Panc1 (cell line): ENCODE measurements at regions not wholly inside any gene's neighbourhood (a gene's known extent, or its start where the extent isn't known, plus 50 kb on each side); places are given as distances from the start of the nearest gene placed in this dataset.

Source experiments
- ATAC-seq: fragments of 200-7000 bp; cut with Tn5 transposase; 2 replicates; pipeline ENCODE4 v1.9.1; 2020; ENCODE audit warnings: mild to moderate bottlenecking, moderate library complexity
- BruUV-seq: library from RNA; stranded (reverse); fragments of 400-500 nt; replicated peaks from 2 replicates; lab custom pipeline; 2021; lab: Mats Ljungman, UMichigan
- CTCF ChIA-PET: fragments of 300-600 bp; sonication (Branson Sonifier 250); formaldehyde crosslinking; loops from one replicate; lab custom pipeline; 2022; ENCODE audit warnings: antibody characterized with exemption; lab: Charles Lee
- POLR2A ChIA-PET: fragments of 300-600 bp; sonication (Branson Sonifier 250); formaldehyde crosslinking; loops from one replicate; lab custom pipeline; 2022; ENCODE audit warnings: antibody characterized with exemption; lab: Charles Lee
- DNase-seq: peaks from one replicate; pipeline ENCODE4 v3.0.0-alpha.2; 2010; ENCODE audit warnings: low read depth, low spot score
- H3K27ac ChIP-seq: 2 replicates; pipeline ENCODE4 v1.5.1; 2011; ENCODE audit warnings: mild to moderate bottlenecking, low read length, inconsistent platforms
- H3K27me3 ChIP-seq: fragments of 200-500 bp; sonication (Bioruptor generic); 2 replicates; pipeline ENCODE4 v1.6.0; 2014; ENCODE audit warnings: low read length, inconsistent platforms; ENCODE audit not compliant: control insufficient read depth, insufficient read depth
- H3K36me3 ChIP-seq: fragments of 200-500 bp; sonication (Bioruptor generic); 2 replicates; pipeline ENCODE4 v1.5.1; 2014; ENCODE audit warnings: inconsistent platforms, mild to moderate bottlenecking, low read length, moderate library complexity; ENCODE audit not compliant: control insufficient read depth, insufficient read depth
- H3K4me1 ChIP-seq: 2 replicates; pipeline ENCODE4 v1.5.1; 2011; ENCODE audit warnings: inconsistent platforms, mild to moderate bottlenecking, low read length, moderate library complexity; ENCODE audit not compliant: control insufficient read depth, insufficient read depth
- H3K4me3 ChIP-seq, 2 experiments: 2 replicates each; pipeline ENCODE4 v1.5.1; 2011 to 2012; ENCODE audit warnings: low read depth in 2 of 2, low read length in 2 of 2, mild to moderate bottlenecking in 2 of 2, inconsistent platforms in 1 of 2, moderate library complexity in 1 of 2
- H3K9me3 ChIP-seq: fragments of 200-500 bp; sonication (Bioruptor generic); 2 replicates; pipeline ENCODE4 v1.5.1; 2014; ENCODE audit warnings: low read depth, mild to moderate bottlenecking, inconsistent platforms, low read length, moderate library complexity; ENCODE audit not compliant: control insufficient read depth, insufficient read depth
- POLR2AphosphoS5 ChIP-seq: IDR thresholded peaks from 2 replicates; pipeline ENCODE4 v1.6.1; 2012; ENCODE audit warnings: mild to moderate bottlenecking, low read depth, low read length, moderate library complexity
- SIN3A ChIP-seq: IDR thresholded peaks from 2 replicates; pipeline ENCODE4 v1.6.1; 2012; ENCODE audit warnings: low read depth, mild to moderate bottlenecking, low read length, moderate library complexity, borderline replicate concordance; ENCODE audit not compliant: insufficient read depth
- TCF7L2 ChIP-seq: IDR thresholded peaks from 2 replicates; pipeline ENCODE4 v1.6.1; 2011; ENCODE audit warnings: mild to moderate bottlenecking, low read depth, low read length, inconsistent platforms
- in situ Hi-C: cut with HindIII; loops from 2 replicates; pipeline ENCODE4 v1.10.0; 2016; ENCODE audit warnings: low sequenced_read_pairs, low pct_unique_long_range_greater_than_20kb
- intact Hi-C: fragments of 100-400 bp; cut with micrococcal nuclease; formaldehyde crosslinking; loops from one replicate; pipeline ENCODE4 v1.10.0; 2022; ENCODE audit not compliant: unreplicated experiment
- TF ChIP-seq, protein P1 (sequence below): fragments of 450-650 bp; IDR thresholded peaks from 2 replicates; pipeline ENCODE4 v1.5.1; 2017; ENCODE audit warnings: mild to moderate bottlenecking
- TF ChIP-seq, protein P2 (sequence below), 2 experiments: IDR thresholded peaks; 2 replicates each; pipeline ENCODE4 v1.6.1; 2011 to 2012; ENCODE audit warnings: low read depth in 2 of 2, control low read depth in 1 of 2, low read length in 1 of 2, mild to moderate bottlenecking in 1 of 2, moderate library complexity in 1 of 2; ENCODE audit not compliant: insufficient read depth in 1 of 2

DNA sequence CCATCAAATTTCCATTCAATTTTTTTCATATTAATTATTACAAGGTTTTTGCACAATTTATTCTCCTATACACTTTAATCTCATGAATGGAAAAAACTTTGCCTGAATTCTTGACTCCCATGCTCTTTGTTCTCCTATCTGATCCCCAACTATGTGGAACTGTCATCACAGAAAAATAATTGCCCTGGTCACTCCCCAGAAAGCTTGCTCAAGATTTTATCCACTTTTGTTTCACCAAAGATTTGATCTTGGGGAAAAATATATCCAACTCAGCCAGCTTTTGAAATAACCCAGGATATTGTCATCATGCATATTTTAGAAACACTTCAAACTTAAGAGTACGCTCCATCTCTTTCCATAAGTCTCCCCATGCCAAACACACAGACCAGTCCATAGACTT, 77.7 kb upstream of the PPP2R2B start:
- ATAC-seq (no peak), DNase-seq (no peak)
- no TSS peak for BruUV-seq
- no peak for TF ChIP-seq POLR2AphosphoS5
- TF ChIP-seq, protein P1, sequence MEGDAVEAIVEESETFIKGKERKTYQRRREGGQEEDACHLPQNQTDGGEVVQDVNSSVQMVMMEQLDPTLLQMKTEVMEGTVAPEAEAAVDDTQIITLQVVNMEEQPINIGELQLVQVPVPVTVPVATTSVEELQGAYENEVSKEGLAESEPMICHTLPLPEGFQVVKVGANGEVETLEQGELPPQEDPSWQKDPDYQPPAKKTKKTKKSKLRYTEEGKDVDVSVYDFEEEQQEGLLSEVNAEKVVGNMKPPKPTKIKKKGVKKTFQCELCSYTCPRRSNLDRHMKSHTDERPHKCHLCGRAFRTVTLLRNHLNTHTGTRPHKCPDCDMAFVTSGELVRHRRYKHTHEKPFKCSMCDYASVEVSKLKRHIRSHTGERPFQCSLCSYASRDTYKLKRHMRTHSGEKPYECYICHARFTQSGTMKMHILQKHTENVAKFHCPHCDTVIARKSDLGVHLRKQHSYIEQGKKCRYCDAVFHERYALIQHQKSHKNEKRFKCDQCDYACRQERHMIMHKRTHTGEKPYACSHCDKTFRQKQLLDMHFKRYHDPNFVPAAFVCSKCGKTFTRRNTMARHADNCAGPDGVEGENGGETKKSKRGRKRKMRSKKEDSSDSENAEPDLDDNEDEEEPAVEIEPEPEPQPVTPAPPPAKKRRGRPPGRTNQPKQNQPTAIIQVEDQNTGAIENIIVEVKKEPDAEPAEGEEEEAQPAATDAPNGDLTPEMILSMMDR, result no peak
- TF ChIP-seq SIN3A, result no peak
- TF ChIP-seq TCF7L2, result no peak
- TF ChIP-seq, protein P2, sequence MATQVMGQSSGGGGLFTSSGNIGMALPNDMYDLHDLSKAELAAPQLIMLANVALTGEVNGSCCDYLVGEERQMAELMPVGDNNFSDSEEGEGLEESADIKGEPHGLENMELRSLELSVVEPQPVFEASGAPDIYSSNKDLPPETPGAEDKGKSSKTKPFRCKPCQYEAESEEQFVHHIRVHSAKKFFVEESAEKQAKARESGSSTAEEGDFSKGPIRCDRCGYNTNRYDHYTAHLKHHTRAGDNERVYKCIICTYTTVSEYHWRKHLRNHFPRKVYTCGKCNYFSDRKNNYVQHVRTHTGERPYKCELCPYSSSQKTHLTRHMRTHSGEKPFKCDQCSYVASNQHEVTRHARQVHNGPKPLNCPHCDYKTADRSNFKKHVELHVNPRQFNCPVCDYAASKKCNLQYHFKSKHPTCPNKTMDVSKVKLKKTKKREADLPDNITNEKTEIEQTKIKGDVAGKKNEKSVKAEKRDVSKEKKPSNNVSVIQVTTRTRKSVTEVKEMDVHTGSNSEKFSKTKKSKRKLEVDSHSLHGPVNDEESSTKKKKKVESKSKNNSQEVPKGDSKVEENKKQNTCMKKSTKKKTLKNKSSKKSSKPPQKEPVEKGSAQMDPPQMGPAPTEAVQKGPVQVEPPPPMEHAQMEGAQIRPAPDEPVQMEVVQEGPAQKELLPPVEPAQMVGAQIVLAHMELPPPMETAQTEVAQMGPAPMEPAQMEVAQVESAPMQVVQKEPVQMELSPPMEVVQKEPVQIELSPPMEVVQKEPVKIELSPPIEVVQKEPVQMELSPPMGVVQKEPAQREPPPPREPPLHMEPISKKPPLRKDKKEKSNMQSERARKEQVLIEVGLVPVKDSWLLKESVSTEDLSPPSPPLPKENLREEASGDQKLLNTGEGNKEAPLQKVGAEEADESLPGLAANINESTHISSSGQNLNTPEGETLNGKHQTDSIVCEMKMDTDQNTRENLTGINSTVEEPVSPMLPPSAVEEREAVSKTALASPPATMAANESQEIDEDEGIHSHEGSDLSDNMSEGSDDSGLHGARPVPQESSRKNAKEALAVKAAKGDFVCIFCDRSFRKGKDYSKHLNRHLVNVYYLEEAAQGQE (IDR thresholded peaks at IDR 0.05; ENCODE audit: insufficient read depth in 1 of 2, low read depth in 2 of 2, low read length in 1 of 2), result no peak
- no peaks in the 10 kb centered on the region for H3K9me3 ChIP-seq
- no peak overlapping the region for H3K27ac ChIP-seq
- ChIA-PET CTCF (no interaction called here), POLR2A (no interaction called here)
- H3K36me3 ChIP-seq, result no peaks in the 10 kb centered on the region
- no peaks in the 10 kb centered on the region for H3K27me3 ChIP-seq
- in situ Hi-C loops (no loop called here), intact Hi-C loops (no loop called here)
- no peaks in the 10 kb centered on the region for H3K4me1 ChIP-seq
- H3K4me3 ChIP-seq, result no peak overlapping the region

DNA sequence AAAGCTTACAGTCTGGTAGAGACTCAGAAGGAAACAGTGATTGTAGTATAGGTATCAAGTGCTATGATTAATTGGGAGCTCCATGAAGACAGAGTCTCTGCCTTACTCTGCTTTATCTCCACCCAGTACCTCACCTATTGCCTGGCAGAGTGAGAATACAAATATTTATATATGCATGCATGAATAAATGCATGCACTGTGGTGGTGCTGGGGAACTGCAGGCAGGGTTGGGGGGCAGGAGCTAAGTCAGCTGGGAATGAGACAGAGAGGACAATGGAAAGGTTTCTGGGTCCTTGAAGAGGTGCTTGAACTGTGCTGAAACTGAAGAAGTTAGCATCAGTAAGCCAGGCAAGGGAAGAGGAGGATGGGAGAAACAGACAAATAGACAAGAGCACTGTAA, 80.8 kb upstream of the PPP2R2B start:
- intact Hi-C loops, result no loop called here
- Histone ChIP-seq H3K4me1 (no peaks in the 10 kb centered on the region), H3K27me3 (no peaks in the 10 kb centered on the region), H3K36me3 (no peaks in the 10 kb centered on the region), H3K9me3 (no peaks in the 10 kb centered on the region), H3K4me3 (no peak overlapping the region), H3K27ac (no peak overlapping the region)
- ChIA-PET CTCF (interaction anchor here (1.1 kb wide), 1 partner anchor 417 kb away, joined by 3 read pairs; no protein-coding TSS in a partner anchor), POLR2A (no interaction called here)
- no TSS peak for BruUV-seq
- TF ChIP-seq, protein P1, result no peak
- TF ChIP-seq POLR2AphosphoS5 (no peak), SIN3A (no peak), TCF7L2 (no peak)
- TF ChIP-seq, protein P2 (IDR thresholded peaks at IDR 0.05; ENCODE audit: insufficient read depth in 1 of 2, low read depth in 2 of 2, low read length in 1 of 2), result no peak
- DNase-seq (no peak), ATAC-seq (no peak)
- in situ Hi-C loops, result no loop called here
